ENCODE measurements at regions not wholly inside any gene's neighbourhood (a gene's known extent, or its start where the extent isn't known, plus 50 kb on each side); places are given as distances from the start of the nearest gene placed in this dataset.

- no peak for DNase-seq (ENCODE audit: low read depth in 2 of 2)
These were observed 298.9 kb upstream of the TCF4 start for GRCh38 chr18:55886886-55887285.

DNA sequence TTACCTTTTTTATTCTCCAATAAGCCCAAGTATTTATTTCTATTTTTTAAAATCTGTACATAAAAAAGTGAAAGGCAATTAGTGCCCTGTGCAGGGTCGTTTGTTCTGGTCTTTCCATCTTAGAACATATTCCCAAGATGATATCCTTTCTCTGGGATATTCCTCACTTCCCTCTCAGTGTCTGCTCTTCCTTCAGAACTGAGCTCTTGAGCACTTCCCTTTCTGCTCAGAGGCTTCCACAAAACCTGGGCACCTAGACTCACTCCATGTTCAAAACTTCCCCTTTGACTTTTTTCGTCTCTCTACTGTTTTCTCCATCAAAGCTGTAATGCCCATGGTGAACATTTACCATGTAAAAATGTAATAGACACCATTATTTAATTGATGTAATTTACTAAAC is 296.5 kb upstream of the TCF4 start:
- no peak for DNase-seq (ENCODE audit: low read depth in 2 of 2)

DNA sequence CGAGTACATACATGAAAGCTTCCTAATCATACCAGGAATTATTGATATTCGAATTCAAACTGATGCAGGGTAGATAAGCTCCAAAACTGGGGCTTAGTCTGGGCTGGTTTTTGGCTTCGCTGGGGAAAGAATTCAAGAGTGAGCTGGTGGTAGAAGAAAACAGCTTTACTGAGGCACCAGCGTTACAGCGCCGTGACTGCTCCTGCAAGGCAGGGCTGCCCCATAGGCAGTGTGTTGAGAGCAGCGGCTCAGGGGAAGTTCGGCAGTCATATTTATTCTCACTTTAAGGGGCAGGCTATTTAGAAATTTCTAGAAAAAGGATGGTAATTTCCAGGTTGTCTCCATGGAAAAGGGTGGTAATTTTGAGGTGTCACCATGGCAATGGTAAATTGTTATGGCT is 292.6 kb upstream of the TCF4 start:
- no peak for DNase-seq (ENCODE audit: low read depth in 2 of 2)

GRCh38 chr18:55879331-55879730 is 291.3 kb upstream of the TCF4 start:
- no peak for DNase-seq (ENCODE audit: low read depth in 2 of 2)

- DNase-seq (ENCODE audit: low read depth in 2 of 2): no peak
These were observed 290.2 kb upstream of the TCF4 start for GRCh38 chr18:55878224-55878623.

DNA sequence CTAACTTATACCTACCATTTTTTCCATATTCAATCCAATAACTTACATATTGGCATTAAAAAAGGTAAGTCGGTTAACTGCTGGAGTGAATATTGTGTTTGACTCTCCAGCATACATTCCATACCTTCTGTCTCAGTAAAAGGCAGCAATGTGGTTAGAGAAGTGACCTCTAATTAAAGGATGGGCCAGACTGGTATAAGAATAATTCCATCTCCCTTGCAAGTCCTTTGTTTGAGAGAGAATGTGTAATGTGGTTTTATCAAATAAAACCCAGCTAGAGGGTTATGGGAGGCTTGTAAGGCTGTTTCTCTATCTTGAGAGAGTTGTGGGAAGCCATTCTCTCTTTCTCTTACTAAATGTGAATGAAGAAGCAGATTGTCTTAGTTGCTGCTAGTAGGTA is 289.3 kb upstream of the TCF4 start:
- no peak for DNase-seq (ENCODE audit: low read depth in 2 of 2)

DNA sequence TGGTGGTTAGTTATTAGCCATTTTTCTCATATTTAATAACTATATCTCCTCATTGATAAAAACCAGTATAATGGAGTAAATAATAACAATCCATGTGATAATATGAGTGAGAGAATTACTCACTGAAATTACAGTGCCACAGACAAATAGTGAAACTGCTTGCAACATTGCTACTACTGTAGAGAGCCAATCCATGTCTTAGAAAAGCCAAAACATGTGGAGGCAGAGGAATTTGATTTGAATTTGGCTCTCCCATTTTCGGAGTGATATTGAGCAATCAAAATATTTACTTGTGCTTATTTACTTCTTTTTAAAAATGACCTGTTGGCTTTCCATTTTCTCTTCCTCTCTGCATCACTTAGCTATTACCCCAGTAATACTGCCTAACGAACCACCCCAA is 288.3 kb upstream of the TCF4 start:
- DNase-seq (ENCODE audit: low read depth in 2 of 2): no peak

- DNase-seq (ENCODE audit: low read depth in 2 of 2): no peak
These were observed 287.4 kb upstream of the TCF4 start for GRCh38 chr18:55875371-55875901.

- no peak for DNase-seq (ENCODE audit: low read depth in 2 of 2)
These were observed 281.8 kb upstream of the TCF4 start for GRCh38 chr18:55869556-55870501.

DNA sequence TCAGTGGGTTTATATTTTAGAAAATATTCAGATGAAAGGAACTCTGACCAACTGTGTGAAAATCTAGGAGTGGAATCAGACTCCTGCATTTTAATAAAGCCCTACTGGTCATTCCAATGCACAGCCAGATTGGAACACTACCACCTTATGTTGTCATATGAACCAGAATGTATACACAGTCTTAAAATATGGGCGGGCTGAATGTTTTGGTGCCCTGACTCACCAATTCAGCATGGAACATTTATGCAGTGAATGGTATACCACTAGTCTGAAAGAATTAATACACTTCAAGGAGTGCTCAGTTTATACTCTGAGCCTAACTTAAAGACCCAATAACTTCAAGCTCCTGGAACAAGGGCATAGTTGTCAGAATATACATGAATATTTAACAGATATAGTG is 280.9 kb upstream of the TCF4 start:
- DNase-seq (ENCODE audit: low read depth in 2 of 2): no peak

GRCh38 chr18:55866886-55867285 is 278.9 kb upstream of the TCF4 start:
- no peak for DNase-seq (ENCODE audit: low read depth in 2 of 2)

GRCh38 chr18:55866006-55866405 is 278.0 kb upstream of the TCF4 start:
- DNase-seq (ENCODE audit: low read depth in 2 of 2): no peak

- DNase-seq (ENCODE audit: low read depth in 2 of 2): no peak
These were observed 276.3 kb upstream of the TCF4 start for GRCh38 chr18:55864281-55864680.

- DNase-seq (ENCODE audit: low read depth in 2 of 2): peak; percentile 78 to 85
These were observed 275.9 kb upstream of the TCF4 start for GRCh38 chr18:55863876-55864275.

DNA sequence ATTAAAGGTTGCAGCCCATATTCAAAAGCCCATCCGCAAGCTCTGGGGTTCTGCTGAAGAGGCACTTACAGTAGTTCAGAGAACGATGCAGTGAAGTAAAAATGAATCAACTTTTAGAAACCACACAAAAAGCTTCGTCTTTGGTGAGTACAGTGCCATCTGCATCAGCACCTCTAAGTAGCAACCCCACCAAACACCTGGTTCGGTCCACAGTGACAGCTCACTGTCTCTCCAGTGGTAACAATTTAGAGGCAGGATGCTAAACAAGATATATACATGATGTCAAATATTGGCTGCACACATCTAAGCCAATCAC is 275.4 kb upstream of the TCF4 start:
- no peak for DNase-seq (ENCODE audit: low read depth in 2 of 2)

DNA sequence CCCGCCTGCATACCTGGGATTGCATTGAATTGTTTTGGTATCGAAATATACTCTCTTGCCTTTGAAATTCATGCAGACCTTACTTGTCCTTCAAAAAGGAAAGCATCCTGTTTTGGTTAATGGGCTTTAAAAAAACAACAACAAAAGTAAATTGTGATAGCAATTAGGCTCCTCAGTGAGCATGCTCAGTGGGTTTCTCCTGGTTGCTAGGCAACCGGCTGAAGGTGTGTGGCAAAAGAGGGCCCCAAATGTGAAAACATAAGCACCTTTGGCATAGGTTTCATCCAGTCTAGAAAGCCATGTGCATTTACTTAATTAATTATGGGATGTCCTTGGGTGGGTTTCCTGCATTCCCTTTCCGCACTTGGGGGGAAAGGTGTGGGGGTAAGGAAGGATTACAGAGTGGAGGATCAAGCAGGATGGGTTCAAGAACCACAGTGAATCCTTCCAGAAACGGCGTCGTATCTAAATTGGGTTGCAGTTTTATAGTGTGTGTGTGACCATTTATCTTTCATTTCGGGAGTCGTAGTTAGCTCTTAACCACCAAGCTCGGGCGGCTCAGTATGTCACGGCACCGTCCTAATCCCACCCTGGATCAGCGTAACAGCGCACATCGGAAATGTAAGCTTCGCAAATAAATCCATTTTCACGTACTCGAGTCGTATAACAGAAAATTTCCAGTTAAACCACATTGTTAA is 274.9 kb upstream of the TCF4 start:
- no peak for DNase-seq (ENCODE audit: low read depth in 2 of 2)

DNA sequence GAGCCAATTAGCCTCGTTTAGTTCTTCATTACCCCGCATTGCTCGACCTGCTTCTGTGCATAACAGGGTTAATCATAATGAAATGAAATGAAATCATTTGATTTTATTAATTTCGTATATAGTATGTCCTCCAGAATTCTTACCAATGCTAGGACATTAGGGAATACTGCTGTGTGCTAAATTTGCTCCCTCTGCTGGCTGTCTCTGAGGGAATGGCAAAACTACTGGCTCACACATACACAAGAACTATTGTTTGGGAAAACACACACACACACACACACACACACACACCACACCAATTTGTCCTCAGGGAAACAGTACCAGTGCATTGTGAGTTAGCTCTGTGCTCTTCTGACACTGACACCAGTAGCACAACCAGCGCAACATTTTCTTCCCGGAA is 273.3 kb upstream of the TCF4 start:
- DNase-seq (ENCODE audit: low read depth in 2 of 2): peak in 1 of 2 experiments; percentile 34

GRCh38 chr18:55858661-55859515 is 270.9 kb upstream of the TCF4 start:
- peak in 1 of 2 experiments; percentile 42 for DNase-seq (ENCODE audit: low read depth in 2 of 2)

- no peak for DNase-seq (ENCODE audit: low read depth in 2 of 2)
These were observed 270.0 kb upstream of the TCF4 start for GRCh38 chr18:55857956-55858355.

DNA sequence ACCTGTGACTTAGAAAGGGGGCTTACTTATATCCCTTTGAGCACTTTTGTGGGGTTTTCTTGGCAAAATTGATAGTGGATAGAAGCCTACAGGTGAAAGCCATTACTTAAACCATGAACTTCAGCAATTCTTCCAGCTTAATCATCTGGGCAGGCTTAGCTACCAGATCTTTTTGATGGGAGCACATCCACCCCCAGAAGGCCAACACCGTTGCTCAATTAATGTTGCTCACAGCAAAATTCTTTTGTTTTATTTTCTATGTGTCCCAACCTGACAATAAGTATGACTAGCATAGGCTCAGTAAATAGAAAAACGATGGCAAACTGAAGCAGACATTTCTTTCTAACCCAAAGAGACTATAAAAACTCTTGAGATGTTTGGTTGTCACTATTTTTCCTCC is 269.4 kb upstream of the TCF4 start:
- no peak for DNase-seq (ENCODE audit: low read depth in 2 of 2)

GRCh38 chr18:55856679-55857078 is 268.7 kb upstream of the TCF4 start:
- no peak for DNase-seq (ENCODE audit: low read depth in 2 of 2)

GRCh38 chr18:55856229-55856628 is 268.2 kb upstream of the TCF4 start:
- peak; percentile 77 to 82 for DNase-seq (ENCODE audit: low read depth in 2 of 2)

Data from fibroblast of skin of left quadriceps (primary cell).